ENCODE measurements at regions not wholly inside any gene's neighbourhood (a gene's known extent, or its start where the extent isn't known, plus 50 kb on each side); places are given as distances from the start of the nearest gene placed in this dataset.

DNA sequence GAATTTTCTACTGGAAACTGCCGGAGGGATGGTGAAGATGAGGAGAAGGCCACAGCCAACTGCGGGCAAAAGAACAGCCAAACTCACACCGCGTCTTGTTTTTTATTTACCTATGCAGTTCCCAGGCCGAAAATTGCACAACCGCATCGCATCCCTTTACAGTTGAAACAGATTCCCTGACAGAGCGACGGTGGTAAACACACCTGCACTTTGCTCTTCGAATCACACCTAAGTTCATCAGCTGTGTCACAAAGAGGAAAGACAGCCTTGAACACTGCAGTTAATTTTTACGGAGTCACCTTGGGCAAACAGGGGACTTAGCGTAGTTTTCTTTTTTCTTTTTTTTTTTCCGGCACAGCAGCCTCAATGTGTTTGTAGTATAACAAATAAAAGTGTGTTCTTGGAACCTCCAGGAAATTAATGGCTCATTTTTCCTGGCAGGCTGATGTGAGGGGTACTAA is 272.0 kb upstream of the DIO3 start:
- TF ChIP-seq, protein P1, sequence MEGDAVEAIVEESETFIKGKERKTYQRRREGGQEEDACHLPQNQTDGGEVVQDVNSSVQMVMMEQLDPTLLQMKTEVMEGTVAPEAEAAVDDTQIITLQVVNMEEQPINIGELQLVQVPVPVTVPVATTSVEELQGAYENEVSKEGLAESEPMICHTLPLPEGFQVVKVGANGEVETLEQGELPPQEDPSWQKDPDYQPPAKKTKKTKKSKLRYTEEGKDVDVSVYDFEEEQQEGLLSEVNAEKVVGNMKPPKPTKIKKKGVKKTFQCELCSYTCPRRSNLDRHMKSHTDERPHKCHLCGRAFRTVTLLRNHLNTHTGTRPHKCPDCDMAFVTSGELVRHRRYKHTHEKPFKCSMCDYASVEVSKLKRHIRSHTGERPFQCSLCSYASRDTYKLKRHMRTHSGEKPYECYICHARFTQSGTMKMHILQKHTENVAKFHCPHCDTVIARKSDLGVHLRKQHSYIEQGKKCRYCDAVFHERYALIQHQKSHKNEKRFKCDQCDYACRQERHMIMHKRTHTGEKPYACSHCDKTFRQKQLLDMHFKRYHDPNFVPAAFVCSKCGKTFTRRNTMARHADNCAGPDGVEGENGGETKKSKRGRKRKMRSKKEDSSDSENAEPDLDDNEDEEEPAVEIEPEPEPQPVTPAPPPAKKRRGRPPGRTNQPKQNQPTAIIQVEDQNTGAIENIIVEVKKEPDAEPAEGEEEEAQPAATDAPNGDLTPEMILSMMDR (IDR thresholded peaks at IDR 0.05), result no peak
- no peak for TF ChIP-seq EP300 (IDR thresholded peaks at IDR 0.05)

All from suprapubic skin (tissue), 3 donors.